Lower leg skin (tissue), 4 donors: ENCODE measurements at regions not wholly inside any gene's neighbourhood (a gene's known extent, or its start where the extent isn't known, plus 50 kb on each side); places are given as distances from the start of the nearest gene placed in this dataset.
"Not testable (repeated sequence)": the region's sequence is repeated elsewhere in the genome, so short reads cannot be mapped to it uniquely, and the experiment has no call there.

Experiments
- DNase-seq, 2 donors: peaks; one replicate each; pipeline ENCODE4 v3.0.0-alpha.2; 2019; ENCODE audit warnings: low spot score in 2 of 2
- H3K4me3 ChIP-seq: fragments of 200-600 bp; sonication (generic); 2 replicates; pipeline ENCODE4 v1.5.1; 2017; ENCODE audit warnings: mild to moderate bottlenecking, low read depth; ENCODE audit not compliant: poor library complexity, severe bottlenecking
- POLR2A ChIP-seq, 2 donors: fragments of 450-650 bp; IDR thresholded peaks; one replicate each; pipeline ENCODE4 v1.6.1; 2016 to 2017; ENCODE audit warnings: antibody characterized with exemption in 2 of 2, mild to moderate bottlenecking in 1 of 2, moderate library complexity in 1 of 2
- WGBS, 2 donors: methylation state at CpG; one replicate each; pipeline ENCODE4 v1.1.5; 2018; 5-methylcytosine and 5-hydroxymethylcytosine counted together
- intact Hi-C: fragments of 100-400 bp; cut with DNase I; formaldehyde crosslinking; loops from one replicate; pipeline ENCODE4 v1.15.0; 2023; ENCODE audit warnings: low total_unique reads
- TF ChIP-seq, protein P1 (sequence below), 3 donors: fragments of 450-650 bp; IDR thresholded peaks; one replicate each; pipeline ENCODE4 v1.5.1; 2016; ENCODE audit warnings: antibody characterized with exemption in 3 of 3, mild to moderate bottlenecking in 3 of 3, moderate library complexity in 2 of 3

DNA sequence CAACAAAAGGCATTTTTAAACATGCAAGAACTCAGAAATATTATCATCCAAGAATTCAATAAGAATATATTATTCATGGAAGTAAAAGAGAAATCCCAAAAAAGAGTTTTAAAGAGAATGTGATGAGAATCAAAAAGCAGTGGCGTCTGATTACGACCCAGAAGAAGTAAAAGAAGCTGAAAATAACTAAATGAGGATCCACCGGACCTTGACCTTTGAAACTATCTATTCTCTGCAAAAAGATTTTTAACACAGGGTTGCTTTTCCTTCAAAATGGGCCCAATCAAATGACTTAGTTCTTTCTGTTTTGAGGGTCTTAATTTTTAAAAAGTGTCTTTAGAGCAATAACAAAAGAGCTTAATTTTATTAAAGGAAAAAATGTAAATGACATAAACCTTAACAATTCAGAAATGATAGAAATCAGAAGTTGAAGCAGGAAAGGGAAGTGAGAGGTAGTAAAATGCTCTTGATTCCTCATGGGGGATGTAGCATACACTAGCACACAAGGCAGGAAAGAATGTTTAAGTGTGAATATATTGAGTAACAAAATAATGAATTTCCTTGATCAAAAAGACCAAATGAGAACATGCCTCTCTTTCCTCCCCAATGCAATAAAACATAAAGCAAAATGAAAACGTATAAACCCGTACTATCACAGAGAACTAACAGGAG, 223.1 kb upstream of the PRDM1 start:
- H3K4me3 ChIP-seq, result no peak overlapping the region
- WGBS, 2 donors, result 78 to 79% methylated on average over 5 of the region's 5 CpGs
- no peak for TF ChIP-seq POLR2A (IDR thresholded peaks at IDR 0.05)
- TF ChIP-seq, protein P1, sequence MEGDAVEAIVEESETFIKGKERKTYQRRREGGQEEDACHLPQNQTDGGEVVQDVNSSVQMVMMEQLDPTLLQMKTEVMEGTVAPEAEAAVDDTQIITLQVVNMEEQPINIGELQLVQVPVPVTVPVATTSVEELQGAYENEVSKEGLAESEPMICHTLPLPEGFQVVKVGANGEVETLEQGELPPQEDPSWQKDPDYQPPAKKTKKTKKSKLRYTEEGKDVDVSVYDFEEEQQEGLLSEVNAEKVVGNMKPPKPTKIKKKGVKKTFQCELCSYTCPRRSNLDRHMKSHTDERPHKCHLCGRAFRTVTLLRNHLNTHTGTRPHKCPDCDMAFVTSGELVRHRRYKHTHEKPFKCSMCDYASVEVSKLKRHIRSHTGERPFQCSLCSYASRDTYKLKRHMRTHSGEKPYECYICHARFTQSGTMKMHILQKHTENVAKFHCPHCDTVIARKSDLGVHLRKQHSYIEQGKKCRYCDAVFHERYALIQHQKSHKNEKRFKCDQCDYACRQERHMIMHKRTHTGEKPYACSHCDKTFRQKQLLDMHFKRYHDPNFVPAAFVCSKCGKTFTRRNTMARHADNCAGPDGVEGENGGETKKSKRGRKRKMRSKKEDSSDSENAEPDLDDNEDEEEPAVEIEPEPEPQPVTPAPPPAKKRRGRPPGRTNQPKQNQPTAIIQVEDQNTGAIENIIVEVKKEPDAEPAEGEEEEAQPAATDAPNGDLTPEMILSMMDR (IDR thresholded peaks at IDR 0.05), result no peak

GRCh38 chr6:105860927-105861326, 225.2 kb upstream of the PRDM1 start:
- DNase-seq, intact Hi-C loops, H3K4me3 ChIP-seq: not testable (repeated sequence)

More for the DNA sequence above, 223.1 kb upstream of the PRDM1 start:
- DNase-seq, result no peak
- intact Hi-C loops, result no loop called here

GRCh38 chr6:105859457-105859856, 226.7 kb upstream of the PRDM1 start:
- H3K4me3 ChIP-seq, result no peak overlapping the region
- TF ChIP-seq, protein P1 (IDR thresholded peaks at IDR 0.05), result no peak
- intact Hi-C loops, result no loop called here
- 85 to 89% methylated on average over 1 of the region's 1 CpG for WGBS, 2 donors
- no peak for DNase-seq

GRCh38 chr6:105858639-105859038, 227.5 kb upstream of the PRDM1 start:
- intact Hi-C loops, H3K4me3 ChIP-seq, DNase-seq: not testable (repeated sequence)
- WGBS, 2 donors, result 93 to 96% methylated on average over 3 of the region's 3 CpGs

DNA sequence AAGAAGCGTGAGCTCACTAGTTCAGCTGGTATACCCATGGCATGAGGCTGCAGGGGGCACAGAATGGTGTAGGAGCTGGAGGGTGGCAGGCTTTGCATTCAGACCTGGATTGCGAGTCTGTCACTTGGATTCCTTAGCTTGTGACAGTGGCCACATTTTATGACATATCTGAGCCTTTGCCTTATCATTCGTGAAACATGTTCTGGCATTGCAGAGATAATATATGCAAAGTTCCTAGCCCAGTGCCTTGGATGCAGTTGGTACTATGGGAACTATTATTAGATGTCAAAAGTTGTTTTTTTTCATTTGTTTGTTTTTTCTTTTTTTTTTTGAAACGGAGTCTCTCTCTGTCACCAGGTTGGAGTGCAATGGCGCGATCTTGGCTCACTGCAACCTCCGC, 230.7 kb upstream of the PRDM1 start:
- TF ChIP-seq, protein P1 (IDR thresholded peaks at IDR 0.05), result no peak
- no peak for TF ChIP-seq POLR2A (IDR thresholded peaks at IDR 0.05)
- H3K4me3 ChIP-seq, result no peak overlapping the region
- WGBS, 2 donors, result 92 to 95% methylated on average over 7 of the region's 7 CpGs
- DNase-seq, result no peak
- intact Hi-C loops, result no loop called here

DNA sequence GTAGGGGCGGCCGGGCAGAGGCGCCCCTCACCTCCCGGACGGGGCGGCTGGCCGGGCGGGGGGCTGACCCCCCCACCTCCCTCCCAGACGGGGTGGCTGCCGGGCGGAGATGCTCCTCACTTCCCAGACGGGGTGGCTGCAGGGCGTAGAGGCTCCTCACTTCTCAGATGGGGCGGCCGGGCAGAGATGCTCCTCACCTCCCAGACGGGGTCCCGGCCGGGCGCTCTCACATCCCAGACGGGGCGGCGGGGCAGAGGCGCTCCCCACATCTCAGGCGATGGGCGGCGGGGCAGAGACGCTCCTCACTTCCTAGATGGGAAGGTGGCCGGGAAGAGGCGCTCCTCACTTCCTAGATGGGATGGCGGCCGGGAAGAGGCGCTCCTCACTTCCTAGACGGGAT, 232.2 kb upstream of the PRDM1 start:
- WGBS, 2 donors, result 98 to 100% methylated on average over 10 to 25 of the region's 33 CpGs
- H3K4me3 ChIP-seq, intact Hi-C loops, DNase-seq: not testable (repeated sequence)

DNA sequence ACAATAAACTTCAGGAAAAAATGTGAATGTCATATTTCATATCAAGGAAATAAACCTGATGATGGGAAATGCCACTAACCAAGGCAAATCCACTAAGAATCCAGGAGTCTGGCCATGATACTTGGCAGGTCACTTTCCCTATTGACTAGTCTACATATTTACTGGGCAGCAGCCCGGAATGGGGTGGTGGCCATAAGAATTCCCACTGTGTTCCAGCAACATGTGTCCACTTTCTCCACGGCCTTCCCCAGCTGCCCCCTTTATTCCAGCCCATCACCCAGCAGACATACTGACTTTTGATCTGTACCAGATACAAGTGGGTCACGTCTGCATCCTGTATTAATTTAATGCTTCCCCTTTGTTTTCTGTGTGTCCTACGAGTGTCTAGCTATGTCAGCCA, 234.5 kb upstream of the PRDM1 start:
- 78 to 83% methylated on average over 4 of the region's 4 CpGs for WGBS, 2 donors
- TF ChIP-seq POLR2A (IDR thresholded peaks at IDR 0.05), result no peak
- TF ChIP-seq, protein P1 (IDR thresholded peaks at IDR 0.05), result no peak

More for the DNA sequence above, 234.5 kb upstream of the PRDM1 start:
- no peak overlapping the region for H3K4me3 ChIP-seq
- no peak for DNase-seq
- intact Hi-C loops, result no loop called here
